ENCODE measurements at regions not wholly inside any gene's neighbourhood (a gene's known extent, or its start where the extent isn't known, plus 50 kb on each side); places are given as distances from the start of the nearest gene placed in this dataset.

DNA sequence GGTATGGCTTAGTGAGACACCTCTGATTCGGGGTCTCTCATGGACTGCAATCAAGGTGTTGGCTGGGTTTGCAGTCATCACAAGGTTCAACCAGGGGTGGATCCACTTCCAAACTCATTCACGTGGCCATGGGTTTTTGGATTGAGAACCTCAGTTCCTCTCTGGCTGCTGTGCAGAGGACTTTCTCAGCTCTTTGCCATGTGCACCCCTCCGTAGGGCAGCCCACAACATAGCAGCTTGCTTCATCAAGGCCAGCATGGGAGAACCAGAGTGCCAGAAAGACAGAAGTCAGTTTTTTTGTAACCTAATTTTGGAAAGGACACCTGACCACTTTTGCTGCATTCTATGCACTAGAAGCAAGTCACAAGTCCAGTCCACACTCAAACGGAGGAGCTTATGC is 154.9 kb downstream of the PJA1 start:
- H3K9me3 ChIP-seq (ENCODE audit: control insufficient read depth in 4 of 4, low read length in 3 of 4) = peaks cover 0 to 5% (median under 1%) of the 10 kb centered on the region in 4 donors
- H3K27me3 ChIP-seq (ENCODE audit: control insufficient read depth in 4 of 4, insufficient read depth in 4 of 4, low read length in 3 of 4) = peaks cover 0 to 2% (median 0%) of the 10 kb centered on the region in 4 donors
- H3K36me3 ChIP-seq (ENCODE audit: control insufficient read depth in 4 of 4, insufficient read depth in 3 of 4, low read depth in 1 of 4, low read length in 3 of 4) = no peaks in the 10 kb centered on the region
- 82% methylated on average over 4 of the region's 4 CpGs for WGBS
- TF ChIP-seq EGR1 (IDR thresholded peaks at IDR 0.05; ENCODE audit: low read depth in 2 of 2) = no peak
- TF ChIP-seq, protein P1, sequence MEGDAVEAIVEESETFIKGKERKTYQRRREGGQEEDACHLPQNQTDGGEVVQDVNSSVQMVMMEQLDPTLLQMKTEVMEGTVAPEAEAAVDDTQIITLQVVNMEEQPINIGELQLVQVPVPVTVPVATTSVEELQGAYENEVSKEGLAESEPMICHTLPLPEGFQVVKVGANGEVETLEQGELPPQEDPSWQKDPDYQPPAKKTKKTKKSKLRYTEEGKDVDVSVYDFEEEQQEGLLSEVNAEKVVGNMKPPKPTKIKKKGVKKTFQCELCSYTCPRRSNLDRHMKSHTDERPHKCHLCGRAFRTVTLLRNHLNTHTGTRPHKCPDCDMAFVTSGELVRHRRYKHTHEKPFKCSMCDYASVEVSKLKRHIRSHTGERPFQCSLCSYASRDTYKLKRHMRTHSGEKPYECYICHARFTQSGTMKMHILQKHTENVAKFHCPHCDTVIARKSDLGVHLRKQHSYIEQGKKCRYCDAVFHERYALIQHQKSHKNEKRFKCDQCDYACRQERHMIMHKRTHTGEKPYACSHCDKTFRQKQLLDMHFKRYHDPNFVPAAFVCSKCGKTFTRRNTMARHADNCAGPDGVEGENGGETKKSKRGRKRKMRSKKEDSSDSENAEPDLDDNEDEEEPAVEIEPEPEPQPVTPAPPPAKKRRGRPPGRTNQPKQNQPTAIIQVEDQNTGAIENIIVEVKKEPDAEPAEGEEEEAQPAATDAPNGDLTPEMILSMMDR (IDR thresholded peaks at IDR 0.05; ENCODE audit: low read depth, low read length, missing input control) = no peak
- no peak for TF ChIP-seq SP1 (IDR thresholded peaks at IDR 0.05)
- TF ChIP-seq JUND (IDR thresholded peaks at IDR 0.05) = no peak
- no peak overlapping the region for H3K27ac ChIP-seq (ENCODE audit: low read depth in 1 of 2, low read length in 2 of 2)
- H3K4me1 ChIP-seq (ENCODE audit: control insufficient read depth in 4 of 4, insufficient read depth in 4 of 4, low read length in 3 of 4) = no peaks in the 10 kb centered on the region
- H3K4me3 ChIP-seq (ENCODE audit: low read depth in 1 of 3, low read length in 3 of 3) = no peak overlapping the region
- no peak overlapping the region for H3K9ac ChIP-seq (ENCODE audit: low read depth in 1 of 2, low read length in 2 of 2)
- DNase-seq (ENCODE audit: low spot score) = no peak

DNA sequence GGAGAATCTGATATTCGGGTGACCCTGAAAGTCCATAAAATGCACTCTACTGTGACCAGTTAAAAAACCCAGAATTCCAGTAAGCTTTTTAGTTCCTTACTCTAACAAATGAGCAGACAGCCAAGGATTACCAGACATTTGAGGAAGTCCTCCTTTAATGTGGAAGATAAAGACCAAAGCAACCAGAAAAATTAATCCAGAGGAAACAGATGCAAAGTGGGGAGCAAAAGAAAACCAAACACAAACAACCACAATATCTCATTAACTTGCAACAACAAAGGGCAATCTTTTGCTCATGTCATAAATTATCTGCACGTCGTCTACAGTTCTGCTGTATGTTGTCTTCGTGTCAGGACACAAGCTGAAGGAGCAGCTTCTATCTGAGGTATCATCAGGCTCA is 164.4 kb downstream of the PJA1 start:
- Histone ChIP-seq H3K4me1 (ENCODE audit: control insufficient read depth in 4 of 4, insufficient read depth in 4 of 4, low read length in 3 of 4) (no peaks in the 10 kb centered on the region), H3K27ac (ENCODE audit: low read depth in 1 of 2, low read length in 2 of 2) (no peak overlapping the region), H3K9ac (ENCODE audit: low read depth in 1 of 2, low read length in 2 of 2) (no peak overlapping the region), H3K4me3 (ENCODE audit: low read depth in 1 of 3, low read length in 3 of 3) (no peak overlapping the region), H3K9me3 (ENCODE audit: control insufficient read depth in 4 of 4, low read length in 3 of 4) (peaks cover 0 to 2% (median 0%) of the 10 kb centered on the region in 4 donors), H3K36me3 (ENCODE audit: control insufficient read depth in 4 of 4, insufficient read depth in 3 of 4, low read depth in 1 of 4, low read length in 3 of 4) (no peaks in the 10 kb centered on the region), H3K27me3 (ENCODE audit: control insufficient read depth in 4 of 4, insufficient read depth in 4 of 4, low read length in 3 of 4) (no peaks in the 10 kb centered on the region)
- WGBS = 66% methylated on average over 4 of the region's 4 CpGs
- TF ChIP-seq RAD21 (IDR thresholded peaks at IDR 0.05) (no peak), HNF4G (IDR thresholded peaks at IDR 0.05) (no peak), RXRA (IDR thresholded peaks at IDR 0.05) (no peak)
- TF ChIP-seq, protein P2, sequence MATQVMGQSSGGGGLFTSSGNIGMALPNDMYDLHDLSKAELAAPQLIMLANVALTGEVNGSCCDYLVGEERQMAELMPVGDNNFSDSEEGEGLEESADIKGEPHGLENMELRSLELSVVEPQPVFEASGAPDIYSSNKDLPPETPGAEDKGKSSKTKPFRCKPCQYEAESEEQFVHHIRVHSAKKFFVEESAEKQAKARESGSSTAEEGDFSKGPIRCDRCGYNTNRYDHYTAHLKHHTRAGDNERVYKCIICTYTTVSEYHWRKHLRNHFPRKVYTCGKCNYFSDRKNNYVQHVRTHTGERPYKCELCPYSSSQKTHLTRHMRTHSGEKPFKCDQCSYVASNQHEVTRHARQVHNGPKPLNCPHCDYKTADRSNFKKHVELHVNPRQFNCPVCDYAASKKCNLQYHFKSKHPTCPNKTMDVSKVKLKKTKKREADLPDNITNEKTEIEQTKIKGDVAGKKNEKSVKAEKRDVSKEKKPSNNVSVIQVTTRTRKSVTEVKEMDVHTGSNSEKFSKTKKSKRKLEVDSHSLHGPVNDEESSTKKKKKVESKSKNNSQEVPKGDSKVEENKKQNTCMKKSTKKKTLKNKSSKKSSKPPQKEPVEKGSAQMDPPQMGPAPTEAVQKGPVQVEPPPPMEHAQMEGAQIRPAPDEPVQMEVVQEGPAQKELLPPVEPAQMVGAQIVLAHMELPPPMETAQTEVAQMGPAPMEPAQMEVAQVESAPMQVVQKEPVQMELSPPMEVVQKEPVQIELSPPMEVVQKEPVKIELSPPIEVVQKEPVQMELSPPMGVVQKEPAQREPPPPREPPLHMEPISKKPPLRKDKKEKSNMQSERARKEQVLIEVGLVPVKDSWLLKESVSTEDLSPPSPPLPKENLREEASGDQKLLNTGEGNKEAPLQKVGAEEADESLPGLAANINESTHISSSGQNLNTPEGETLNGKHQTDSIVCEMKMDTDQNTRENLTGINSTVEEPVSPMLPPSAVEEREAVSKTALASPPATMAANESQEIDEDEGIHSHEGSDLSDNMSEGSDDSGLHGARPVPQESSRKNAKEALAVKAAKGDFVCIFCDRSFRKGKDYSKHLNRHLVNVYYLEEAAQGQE (IDR thresholded peaks at IDR 0.05) = no peak
- no peak for DNase-seq (ENCODE audit: low spot score)

DNA sequence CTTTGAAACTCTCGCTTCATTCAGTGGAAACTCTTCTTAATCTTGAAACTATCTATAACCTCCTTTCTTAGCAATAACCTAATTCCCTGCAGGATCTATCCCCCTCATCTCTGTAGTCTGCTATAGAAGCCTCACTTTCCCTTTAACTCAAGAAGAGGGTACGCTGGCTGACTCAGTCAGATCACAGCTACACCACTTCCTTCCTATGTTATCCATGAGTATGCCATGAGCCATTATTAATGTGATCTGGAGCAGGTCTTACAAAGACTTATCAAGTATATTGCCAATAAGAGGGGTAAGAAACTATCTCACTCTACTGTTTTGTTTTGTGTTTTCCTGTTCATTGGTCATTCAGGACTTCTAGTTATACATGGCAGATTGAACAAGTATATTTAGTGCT is 165.3 kb downstream of the PJA1 start:
- no peak for DNase-seq (ENCODE audit: low spot score)
- H3K27me3 ChIP-seq (ENCODE audit: control insufficient read depth in 4 of 4, insufficient read depth in 4 of 4, low read length in 3 of 4) = no peaks in the 10 kb centered on the region
- no peak overlapping the region for H3K27ac ChIP-seq (ENCODE audit: low read depth in 1 of 2, low read length in 2 of 2)
- peaks cover 0 to 6% (median 0%) of the 10 kb centered on the region in 4 donors for H3K4me1 ChIP-seq (ENCODE audit: control insufficient read depth in 4 of 4, insufficient read depth in 4 of 4, low read length in 3 of 4)
- TF ChIP-seq, protein P2 (IDR thresholded peaks at IDR 0.05) = no peak
- TF ChIP-seq NR2F2 (IDR thresholded peaks at IDR 0.05) (no peak), SP1 (IDR thresholded peaks at IDR 0.05) (no peak), RAD21 (IDR thresholded peaks at IDR 0.05) (no peak)
- H3K9ac ChIP-seq (ENCODE audit: low read depth in 1 of 2, low read length in 2 of 2) = no peak overlapping the region
- no peaks in the 10 kb centered on the region for H3K9me3 ChIP-seq (ENCODE audit: control insufficient read depth in 4 of 4, low read length in 3 of 4)
- no peak overlapping the region for H3K4me3 ChIP-seq (ENCODE audit: low read depth in 1 of 3, low read length in 3 of 3)
- no peaks in the 10 kb centered on the region for H3K36me3 ChIP-seq (ENCODE audit: control insufficient read depth in 4 of 4, insufficient read depth in 3 of 4, low read depth in 1 of 4, low read length in 3 of 4)
- WGBS = 88% methylated on average over 2 of the region's 2 CpGs

Data from liver (tissue), 8 donors.